ENCODE measurements at regions not wholly inside any gene's neighbourhood (a gene's known extent, or its start where the extent isn't known, plus 50 kb on each side); places are given as distances from the start of the nearest gene placed in this dataset.

GRCh38 chrX:150165776-150166610 is 197.1 kb upstream of the MAMLD1 start:
- TF ChIP-seq CTCF (IDR thresholded peaks at IDR 0.05; ENCODE audit: low read depth, low read length) = no peak
- TF ChIP-seq MAX (IDR thresholded peaks at IDR 0.05; ENCODE audit: low read depth, low read length) = no peak
- TF ChIP-seq POLR2A (IDR thresholded peaks at IDR 0.05; ENCODE audit: extremely low read depth, insufficient read length) = no peak
- TF ChIP-seq MYC (IDR thresholded peaks at IDR 0.05; ENCODE audit: low read depth, low read length) = no peak
- H3K4me3 ChIP-seq (ENCODE audit: low read depth, low read length) = no peak overlapping the region
- no peak for DNase-seq (ENCODE audit: low read depth)

- no peak overlapping the region for H3K4me3 ChIP-seq (ENCODE audit: low read depth, low read length)
- DNase-seq (ENCODE audit: low read depth) = no peak
- TF ChIP-seq MAX (IDR thresholded peaks at IDR 0.05; ENCODE audit: low read depth, low read length) (no peak), POLR2A (IDR thresholded peaks at IDR 0.05; ENCODE audit: extremely low read depth, insufficient read length) (no peak), CTCF (IDR thresholded peaks at IDR 0.05; ENCODE audit: low read depth, low read length) (no peak), MYC (IDR thresholded peaks at IDR 0.05; ENCODE audit: low read depth, low read length) (no peak)
These were observed 195.4 kb upstream of the MAMLD1 start for GRCh38 chrX:150167482-150168324.

GRCh38 chrX:150182161-150182560 is 181.0 kb upstream of the MAMLD1 start:
- TF ChIP-seq MYC (IDR thresholded peaks at IDR 0.05; ENCODE audit: low read depth, low read length) (no peak), POLR2A (IDR thresholded peaks at IDR 0.05; ENCODE audit: extremely low read depth, insufficient read length) (no peak), MAX (IDR thresholded peaks at IDR 0.05; ENCODE audit: low read depth, low read length) (no peak), CTCF (IDR thresholded peaks at IDR 0.05; ENCODE audit: low read depth, low read length) (no peak)
- H3K4me3 ChIP-seq (ENCODE audit: low read depth, low read length) = no peak overlapping the region
- no peak for DNase-seq (ENCODE audit: low read depth)

- DNase-seq (ENCODE audit: low read depth) = no peak
- no peak for TF ChIP-seq CTCF (IDR thresholded peaks at IDR 0.05; ENCODE audit: low read depth, low read length)
- no peak for TF ChIP-seq MYC (IDR thresholded peaks at IDR 0.05; ENCODE audit: low read depth, low read length)
- no peak for TF ChIP-seq POLR2A (IDR thresholded peaks at IDR 0.05; ENCODE audit: extremely low read depth, insufficient read length)
- no peak for TF ChIP-seq MAX (IDR thresholded peaks at IDR 0.05; ENCODE audit: low read depth, low read length)
- H3K4me3 ChIP-seq (ENCODE audit: low read depth, low read length) = no peak overlapping the region
These were observed 178.6 kb upstream of the MAMLD1 start for GRCh38 chrX:150184491-150184890.

GRCh38 chrX:150185766-150186165 is 177.4 kb upstream of the MAMLD1 start:
- no peak for DNase-seq (ENCODE audit: low read depth)
- no peak overlapping the region for H3K4me3 ChIP-seq (ENCODE audit: low read depth, low read length)
- TF ChIP-seq CTCF (IDR thresholded peaks at IDR 0.05; ENCODE audit: low read depth, low read length) (no peak), POLR2A (IDR thresholded peaks at IDR 0.05; ENCODE audit: extremely low read depth, insufficient read length) (no peak), MAX (IDR thresholded peaks at IDR 0.05; ENCODE audit: low read depth, low read length) (no peak), MYC (IDR thresholded peaks at IDR 0.05; ENCODE audit: low read depth, low read length) (no peak)
